ENCODE measurements at regions not wholly inside any gene's neighbourhood (a gene's known extent, or its start where the extent isn't known, plus 50 kb on each side); places are given as distances from the start of the nearest gene placed in this dataset.

GRCh38 chr3:31220431-31220830, 312.3 kb upstream of the STT3B start:
- no peak for DNase-seq (ENCODE audit: low read depth in 2 of 2)

DNA sequence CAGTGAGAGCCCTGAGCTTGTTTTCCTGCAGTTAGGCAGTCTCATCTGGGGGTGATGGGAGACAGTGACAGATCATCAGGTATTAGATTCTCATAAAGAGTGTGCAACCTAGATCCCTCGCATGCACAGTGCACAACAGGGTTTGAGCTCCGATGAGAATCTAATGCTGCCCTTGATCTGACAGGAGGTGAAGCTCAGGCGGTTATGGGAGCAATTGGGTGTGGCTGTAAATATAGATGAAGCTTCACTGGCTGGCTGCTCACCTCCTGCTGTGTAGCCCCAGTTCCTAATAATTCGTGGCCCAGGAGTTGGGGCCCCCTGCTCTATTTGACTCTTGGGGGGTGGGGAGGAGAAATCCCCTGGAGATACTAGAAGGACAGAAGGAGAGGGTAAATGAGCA, 309.4 kb upstream of the STT3B start:
- DNase-seq (ENCODE audit: low read depth in 2 of 2) = no peak

GRCh38 chr3:31224936-31225335, 307.8 kb upstream of the STT3B start:
- no peak for DNase-seq (ENCODE audit: low read depth in 2 of 2)

DNA sequence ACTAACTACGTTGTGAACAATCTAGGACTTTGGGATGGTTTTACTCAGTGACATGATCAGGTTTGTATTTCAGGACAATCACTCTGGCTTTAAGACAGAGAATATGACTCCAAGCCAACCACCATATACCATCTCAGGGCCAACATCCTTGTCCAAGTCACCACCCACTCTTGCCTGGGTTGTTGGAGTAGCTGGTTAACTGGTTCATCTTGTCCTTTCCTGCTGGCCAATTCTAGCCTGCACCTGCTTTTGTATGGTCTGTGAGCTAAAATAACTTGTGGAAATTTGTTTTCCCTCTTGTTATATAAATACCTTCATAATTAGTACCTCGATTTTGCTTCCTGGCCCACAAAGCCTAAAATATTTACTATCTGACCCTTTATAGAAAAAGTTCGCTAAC, 306.8 kb upstream of the STT3B start:
- DNase-seq (ENCODE audit: low read depth in 2 of 2) = no peak

- no peak for DNase-seq (ENCODE audit: low read depth in 2 of 2)
Measured at GRCh38 chr3:31226346-31226745, 306.4 kb upstream of the STT3B start.

DNA sequence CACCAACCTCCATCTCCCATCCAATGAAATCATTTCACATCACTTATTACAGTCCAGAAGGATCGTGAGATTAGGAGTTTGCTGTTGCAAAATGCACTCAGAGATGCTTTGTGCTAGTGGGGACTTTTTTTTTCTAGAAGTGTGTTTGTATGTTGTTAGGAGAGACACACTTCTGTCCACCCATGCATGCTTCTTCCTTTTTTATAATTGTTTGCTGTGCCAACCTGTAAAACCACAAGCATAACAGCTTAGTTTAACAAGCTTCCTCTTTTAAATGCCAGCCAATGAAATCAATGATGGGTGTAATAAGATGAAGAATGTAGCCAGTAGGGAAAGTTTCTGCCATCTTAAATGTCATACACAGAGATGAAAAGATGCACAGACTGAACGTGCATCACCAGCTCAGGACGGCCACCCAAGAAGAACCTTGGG, 305.6 kb upstream of the STT3B start:
- DNase-seq (ENCODE audit: low read depth in 2 of 2) = no peak

GRCh38 chr3:31230425-31231223, 302.1 kb upstream of the STT3B start:
- DNase-seq (ENCODE audit: low read depth in 2 of 2) = no peak

- no peak for DNase-seq (ENCODE audit: low read depth in 2 of 2)
Measured at GRCh38 chr3:31232055-31233025, 300.4 kb upstream of the STT3B start.

DNA sequence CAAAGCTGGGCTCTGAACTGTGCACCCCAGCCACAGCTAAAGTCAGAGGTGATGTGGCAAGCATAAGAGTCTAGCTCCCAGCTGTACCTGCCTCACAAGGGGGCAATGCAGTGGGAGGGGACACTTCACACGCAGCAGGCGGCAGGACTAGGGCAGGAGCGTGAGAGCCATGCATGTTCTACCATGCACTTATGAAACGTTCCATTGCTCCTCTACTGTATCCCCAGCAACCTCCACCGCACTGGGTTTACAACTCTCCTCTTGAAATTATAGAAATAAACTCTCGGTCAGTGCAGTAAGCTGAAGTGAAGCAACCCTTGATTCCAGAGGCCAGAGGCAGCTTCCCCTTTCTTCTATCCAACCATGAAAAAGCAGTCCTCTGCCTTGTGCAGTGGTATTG, 298.6 kb upstream of the STT3B start:
- DNase-seq (ENCODE audit: low read depth in 2 of 2) = no peak

DNA sequence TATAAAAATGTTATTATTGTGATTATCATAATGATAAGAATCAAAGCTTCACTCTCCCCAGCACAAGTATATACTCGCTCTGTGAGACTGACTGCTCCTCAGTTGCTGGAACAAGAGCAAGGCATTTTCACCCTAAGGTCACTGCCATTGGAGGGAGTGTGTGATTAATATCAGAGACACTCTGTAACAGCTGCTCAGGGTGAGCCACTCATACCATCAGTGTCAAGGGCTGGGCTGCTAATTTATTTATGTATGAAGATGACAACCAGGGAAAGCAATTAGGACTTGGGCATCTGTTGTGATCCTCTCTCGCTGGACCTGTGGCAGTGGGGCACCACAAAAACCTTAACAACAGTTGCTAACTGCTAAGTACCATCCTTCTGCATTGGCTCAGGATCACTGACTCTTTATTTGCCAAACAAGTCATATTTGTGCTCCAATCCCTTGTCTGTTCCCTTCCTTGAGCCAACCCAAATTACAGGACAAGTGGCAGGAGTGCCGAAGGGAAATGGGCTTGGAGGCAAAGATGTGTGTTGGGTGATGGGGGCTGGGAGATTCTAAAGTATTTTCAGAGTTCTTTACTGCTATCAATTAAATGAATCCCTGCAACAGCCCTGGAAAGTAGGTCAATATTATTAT, 297.5 kb upstream of the STT3B start:
- DNase-seq (ENCODE audit: low read depth in 2 of 2) = no peak

GRCh38 chr3:31237887-31238286, 294.8 kb upstream of the STT3B start:
- no peak for DNase-seq (ENCODE audit: low read depth in 2 of 2)

DNA sequence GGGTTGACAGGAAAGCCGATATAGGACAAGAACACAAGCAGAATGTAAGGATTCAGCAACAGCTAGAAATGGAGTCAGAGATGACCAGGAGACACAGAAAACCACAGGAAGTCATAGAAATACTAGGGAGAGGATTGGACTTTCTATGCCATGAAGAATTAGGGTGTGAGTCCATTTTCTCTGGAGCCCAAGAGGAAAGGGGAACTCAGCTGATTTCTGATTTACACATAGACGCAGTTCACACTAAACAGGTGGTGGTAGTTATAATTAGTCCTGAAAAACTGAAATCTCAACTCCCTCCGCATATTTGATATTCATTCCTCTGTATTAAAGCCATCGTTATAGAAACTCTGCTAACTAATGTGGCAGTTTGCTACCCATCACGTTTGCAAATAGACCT, 292.7 kb upstream of the STT3B start:
- no peak for DNase-seq (ENCODE audit: low read depth in 2 of 2)

DNA sequence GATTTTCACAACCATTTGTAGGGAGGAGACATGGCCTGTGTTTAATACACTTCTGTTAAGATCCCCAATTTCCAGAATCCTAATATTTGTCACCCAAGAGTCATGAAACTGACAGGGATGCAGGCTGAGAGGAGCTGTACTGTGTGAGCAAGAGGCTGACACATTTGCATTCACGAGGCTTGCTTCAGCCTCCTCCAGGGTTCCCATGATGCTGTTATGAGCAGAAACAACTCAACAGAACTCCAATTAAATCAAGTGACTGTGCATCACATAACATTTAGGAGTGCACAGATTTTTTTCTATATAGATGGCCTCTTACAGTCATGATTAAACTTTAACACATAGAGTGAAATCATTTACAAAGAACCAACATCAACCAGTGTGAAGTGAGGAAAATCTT, 292.3 kb upstream of the STT3B start:
- no peak for DNase-seq (ENCODE audit: low read depth in 2 of 2)

DNA sequence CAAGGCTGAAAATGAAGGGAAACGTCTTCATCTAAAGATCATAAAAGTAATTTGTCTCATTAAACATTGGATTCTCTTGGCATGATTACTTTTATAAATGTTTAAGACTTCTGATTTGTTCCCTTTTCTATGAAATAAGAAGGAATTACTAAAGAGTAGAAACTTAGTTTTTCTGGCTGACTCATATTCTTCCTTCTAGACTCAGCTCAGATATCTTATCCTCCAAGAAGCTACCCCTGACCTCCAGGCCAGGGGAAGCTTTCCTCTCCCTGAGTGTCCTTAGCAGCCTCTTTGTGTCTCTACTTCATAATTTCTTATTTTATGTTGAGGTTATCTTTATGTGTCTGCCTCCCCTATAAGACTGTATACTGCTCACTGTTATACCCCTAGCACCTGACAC, 291.9 kb upstream of the STT3B start:
- DNase-seq (ENCODE audit: low read depth in 2 of 2) = no peak

DNA sequence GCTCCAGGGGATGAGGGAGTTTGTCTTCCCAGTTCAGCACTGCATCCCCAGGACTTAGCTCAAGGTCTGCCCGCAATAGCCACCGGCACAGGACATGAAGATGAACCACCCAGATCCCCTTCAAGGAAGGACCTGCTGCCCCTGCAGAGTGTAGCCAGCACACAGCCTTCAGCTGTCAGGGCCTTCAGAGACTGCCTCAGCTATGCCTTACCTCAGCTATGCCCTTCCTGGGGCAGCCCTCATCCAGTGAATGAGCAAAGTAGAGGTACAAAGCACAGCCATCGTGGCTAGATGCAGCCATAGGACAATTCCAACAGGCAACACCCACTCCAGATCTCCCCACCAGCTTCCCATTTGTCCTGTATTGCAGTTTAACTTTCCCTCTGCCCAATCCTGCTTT, 291.2 kb upstream of the STT3B start:
- no peak for DNase-seq (ENCODE audit: low read depth in 2 of 2)

DNA sequence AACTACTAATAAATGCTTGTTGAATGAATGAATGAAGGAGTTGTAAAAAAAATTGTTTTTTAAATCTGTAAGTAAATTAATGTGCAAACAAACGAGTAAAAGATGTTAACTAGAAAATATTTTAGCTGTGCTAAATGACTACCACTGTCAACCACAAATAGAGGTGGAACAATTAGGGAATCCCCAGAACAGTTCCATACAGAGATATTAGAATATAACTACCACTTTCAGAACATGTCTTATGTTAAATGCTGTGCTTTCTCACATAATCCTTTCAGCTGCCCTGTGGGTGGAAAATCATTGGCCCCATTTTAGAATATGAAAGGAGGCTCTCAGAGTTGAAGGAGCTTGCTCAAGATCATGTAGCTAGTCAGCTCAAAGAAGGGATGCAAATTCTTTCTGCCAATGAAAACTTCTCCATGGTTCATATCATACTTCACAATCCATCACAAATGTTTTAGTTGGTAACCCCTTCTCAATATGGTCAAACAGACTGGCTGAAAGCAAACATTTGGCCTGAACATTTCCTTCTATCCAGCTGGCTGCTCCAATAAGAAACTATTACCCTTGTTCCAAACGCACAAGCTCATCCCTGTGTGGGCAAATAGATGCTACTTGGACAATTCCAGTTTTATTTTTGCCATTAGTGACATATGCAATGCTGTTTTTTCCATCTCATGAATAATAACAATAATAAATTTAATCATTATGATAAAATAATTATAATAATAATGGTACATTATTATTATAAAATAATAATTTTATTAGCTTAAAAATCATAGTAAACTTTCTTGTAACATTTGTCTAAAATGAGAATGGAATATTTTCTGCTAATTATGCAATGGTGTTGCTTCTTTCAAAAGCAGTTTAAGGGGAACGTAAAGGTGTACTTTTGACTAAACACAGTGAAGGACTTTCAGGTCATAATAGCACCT, 290.4 kb upstream of the STT3B start:
- no peak for DNase-seq (ENCODE audit: low read depth in 2 of 2)

- no peak for DNase-seq (ENCODE audit: low read depth in 2 of 2)
Measured at GRCh38 chr3:31244929-31245817, 287.6 kb upstream of the STT3B start.

DNA sequence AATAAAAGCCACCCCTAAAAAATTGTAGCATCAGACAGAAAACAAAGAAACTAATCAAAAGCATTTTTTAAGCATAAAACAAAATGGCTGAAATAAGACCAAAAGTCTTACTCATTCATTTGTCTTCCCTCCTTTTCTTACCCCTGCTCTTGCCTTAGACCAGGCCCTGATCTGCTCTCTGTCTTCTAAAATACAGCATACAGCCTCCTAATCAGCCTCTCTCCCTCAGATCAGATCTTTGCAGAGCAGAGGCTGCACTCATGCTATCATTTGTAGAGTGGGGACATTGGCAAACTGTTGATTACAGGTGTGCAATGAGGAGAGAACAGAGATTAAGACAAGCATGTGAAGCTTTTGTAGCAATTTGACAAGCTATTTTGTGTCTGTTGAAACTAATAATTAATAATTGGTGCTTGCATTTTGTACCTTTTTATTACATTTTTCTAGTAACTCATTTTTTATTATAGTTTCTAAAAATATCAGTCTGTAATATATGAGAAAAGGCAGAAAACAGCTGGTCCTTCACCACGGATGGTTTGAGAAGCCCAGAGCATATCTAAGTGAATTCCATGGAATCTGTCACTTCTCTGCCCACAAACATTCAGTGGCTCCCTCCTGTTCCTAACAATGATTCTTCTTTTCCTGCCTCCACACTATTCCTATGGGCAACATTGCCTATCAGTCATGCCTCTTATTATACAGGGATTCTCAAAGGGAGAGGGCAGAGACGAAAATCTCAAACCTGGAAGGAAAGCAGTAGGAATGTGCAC, 286.2 kb upstream of the STT3B start:
- no peak for DNase-seq (ENCODE audit: low read depth in 2 of 2)

- DNase-seq (ENCODE audit: low read depth in 2 of 2) = no peak
Measured at GRCh38 chr3:31247063-31247447, 285.7 kb upstream of the STT3B start.

Data from fibroblast of skin of left quadriceps (primary cell).